Frontal cortex (tissue), 3 donors: ENCODE measurements at regions not wholly inside any gene's neighbourhood (a gene's known extent, or its start where the extent isn't known, plus 50 kb on each side); places are given as distances from the start of the nearest gene placed in this dataset.
"Not testable (repeated sequence)": the region's sequence is repeated elsewhere in the genome, so short reads cannot be mapped to it uniquely, and the experiment has no call there.

Experiments used
- DNase-seq, 2 donors: peaks; one replicate each; pipeline ENCODE4 v3.0.0; 2012; ENCODE audit warnings: low spot score in 2 of 2
- FAIRE-seq: peaks from 2 replicates; lab custom pipeline; 2012; peaks lifted over from hg19 to GRCh38; lab: Jason Lieb, UNC
- donor health status: control.
- donor health status: control.
- donor health status: control.

DNA sequence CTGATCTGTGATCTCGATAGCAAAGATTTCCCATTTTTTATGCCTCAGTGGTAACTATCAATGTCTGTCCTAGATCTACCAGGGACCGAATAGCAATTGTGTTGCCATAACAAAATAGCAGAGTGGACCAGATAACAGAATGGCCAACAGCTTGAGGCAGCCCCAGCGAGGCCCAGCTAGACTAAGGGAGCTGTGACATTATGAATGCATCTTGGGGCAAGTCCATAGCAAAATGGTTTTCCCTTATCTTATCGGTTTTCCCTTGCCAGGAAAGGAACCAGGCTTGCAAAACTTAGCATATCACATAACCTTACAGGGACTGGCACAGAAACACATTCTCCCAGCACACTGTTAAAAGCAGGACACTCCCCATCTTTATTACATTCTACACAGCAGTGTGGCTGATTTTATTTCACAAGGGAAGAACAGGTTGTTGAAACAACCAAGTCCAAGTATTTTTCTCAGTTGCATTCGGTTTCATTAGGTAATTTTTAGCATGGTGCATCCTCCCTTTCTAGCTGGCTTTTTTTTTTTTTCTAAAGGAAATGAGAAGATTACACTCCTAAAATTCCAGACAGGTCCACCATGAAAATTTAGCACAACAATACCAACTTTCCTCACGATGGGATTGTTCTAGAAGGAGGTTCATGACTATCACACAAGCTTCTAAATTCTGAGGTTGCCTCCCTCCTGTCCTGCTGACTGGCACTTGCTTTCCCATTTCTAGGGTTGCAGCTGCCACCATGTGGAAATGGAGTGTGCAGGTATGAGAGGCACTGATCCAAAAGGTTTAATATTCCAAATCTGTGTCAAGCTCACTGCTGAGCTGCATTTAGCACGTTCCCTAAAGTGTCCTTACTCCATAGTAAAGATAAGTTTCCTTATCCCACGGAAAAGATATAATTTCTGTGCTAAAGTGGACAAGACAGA lies 97.0 kb upstream of the SLC35G4 start:
- FAIRE-seq (no peak), DNase-seq (no peak)

DNA sequence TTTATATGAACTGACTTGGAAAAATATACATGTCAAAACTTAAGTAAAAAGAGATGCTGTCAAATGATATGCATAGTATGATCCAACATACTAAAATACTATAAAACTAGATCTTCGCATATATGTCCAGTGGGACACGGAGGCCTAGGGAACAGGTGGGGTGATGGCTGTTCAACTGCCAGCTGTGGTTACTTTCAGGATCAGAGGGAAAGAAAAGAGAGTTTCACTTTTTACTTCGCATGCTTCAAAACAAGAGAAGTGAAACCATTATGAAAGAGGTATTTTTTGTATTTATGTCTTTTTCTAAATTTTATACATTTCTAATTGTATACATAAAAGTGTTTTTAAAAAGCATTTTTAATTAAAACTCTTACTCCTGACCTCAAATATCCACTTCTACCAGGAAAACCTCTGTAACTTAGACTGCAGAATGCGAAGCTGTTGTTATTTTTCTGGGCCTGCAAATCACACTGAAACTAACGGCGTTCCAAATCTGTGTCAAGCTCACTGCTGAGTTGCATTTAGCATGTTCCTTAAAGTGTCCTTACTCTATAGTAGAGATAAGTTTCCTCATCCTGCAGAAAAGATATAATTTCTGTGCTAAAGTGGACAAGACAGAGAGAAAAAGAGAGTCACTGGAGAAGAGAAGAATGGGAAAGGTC lies 97.8 kb upstream of the SLC35G4 start:
- DNase-seq (no peak), FAIRE-seq (no peak)

DNA sequence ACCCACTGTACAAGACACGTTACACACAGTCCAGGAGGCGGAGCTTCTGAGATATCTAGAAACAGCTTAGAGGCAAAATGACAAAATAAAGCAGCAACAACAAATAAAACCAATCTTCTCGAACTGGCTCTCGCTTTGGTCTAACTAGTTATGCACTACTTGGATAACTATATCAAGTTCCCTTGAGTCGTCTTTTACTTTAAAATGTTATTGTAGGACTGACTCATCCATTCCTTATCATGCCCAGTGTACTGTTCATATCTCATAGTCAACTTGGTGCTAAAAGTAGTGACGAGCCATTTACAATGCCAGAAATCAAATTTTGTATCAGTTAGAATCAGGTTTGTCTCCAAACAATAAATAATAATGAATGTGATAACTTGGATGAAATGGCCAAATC lies 102.5 kb upstream of the SLC35G4 start:
- FAIRE-seq = no peak
- DNase-seq = no peak

DNA sequence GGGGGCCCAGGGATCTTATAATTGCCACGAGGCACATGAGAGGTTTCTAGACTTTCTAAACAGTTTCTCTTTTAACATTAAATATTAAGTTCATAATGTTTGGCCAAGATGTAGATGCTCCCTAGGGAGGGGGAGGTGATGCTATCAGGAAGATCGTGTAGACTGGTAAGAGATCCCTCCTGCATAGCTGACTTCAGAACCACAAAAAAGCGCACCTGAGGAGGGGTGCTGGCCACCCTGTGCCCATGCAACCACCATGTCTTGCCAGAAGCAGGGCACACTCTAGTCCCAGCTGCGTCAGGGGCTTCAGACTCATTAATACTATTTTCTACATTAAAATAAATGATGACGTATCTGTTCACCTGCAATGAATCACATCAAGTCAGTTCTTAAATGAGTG lies 103.4 kb upstream of the SLC35G4 start:
- FAIRE-seq (no peak), DNase-seq (no peak)

DNA sequence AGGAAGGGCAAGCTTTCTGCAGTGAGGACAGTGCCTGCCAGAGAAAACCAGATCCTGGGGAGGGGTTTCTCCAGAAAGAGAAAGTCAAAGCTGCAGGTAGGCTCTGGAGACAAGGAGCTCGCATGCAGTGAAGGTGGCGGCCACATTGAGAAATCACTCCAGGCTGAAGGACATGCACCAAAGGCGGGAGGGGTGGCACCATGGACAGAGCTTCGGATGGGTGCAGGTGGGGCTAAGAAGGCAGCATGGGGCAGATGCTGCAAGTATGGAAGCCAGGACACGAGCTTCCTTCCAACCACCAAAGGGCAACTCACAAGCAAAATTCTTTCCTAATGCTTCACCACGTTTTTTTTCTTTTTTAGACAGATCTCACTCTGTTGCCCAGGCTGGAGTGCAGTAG lies 104.4 kb upstream of the SLC35G4 start:
- DNase-seq = no peak
- no peak for FAIRE-seq

DNA sequence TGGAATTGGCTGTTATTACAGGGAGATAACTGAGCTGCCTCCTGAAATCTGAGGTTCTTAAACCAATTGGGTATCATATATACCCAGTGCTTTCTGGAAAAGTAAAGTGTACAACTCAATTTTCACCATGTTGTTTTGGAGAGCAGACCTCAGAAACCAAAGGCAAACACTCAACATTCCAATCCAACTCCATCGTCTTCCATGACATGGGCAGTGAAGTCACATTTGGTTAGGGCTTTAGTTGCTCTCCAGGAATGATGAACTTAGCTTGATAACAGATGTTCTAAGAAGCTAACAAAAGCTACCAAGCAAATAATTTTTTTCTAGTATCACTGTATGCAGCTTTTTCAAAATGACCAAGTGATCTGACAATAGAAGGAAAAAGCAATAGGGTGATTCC lies 107.0 kb upstream of the SLC35G4 start:
- FAIRE-seq (no peak), DNase-seq (no peak)

DNA sequence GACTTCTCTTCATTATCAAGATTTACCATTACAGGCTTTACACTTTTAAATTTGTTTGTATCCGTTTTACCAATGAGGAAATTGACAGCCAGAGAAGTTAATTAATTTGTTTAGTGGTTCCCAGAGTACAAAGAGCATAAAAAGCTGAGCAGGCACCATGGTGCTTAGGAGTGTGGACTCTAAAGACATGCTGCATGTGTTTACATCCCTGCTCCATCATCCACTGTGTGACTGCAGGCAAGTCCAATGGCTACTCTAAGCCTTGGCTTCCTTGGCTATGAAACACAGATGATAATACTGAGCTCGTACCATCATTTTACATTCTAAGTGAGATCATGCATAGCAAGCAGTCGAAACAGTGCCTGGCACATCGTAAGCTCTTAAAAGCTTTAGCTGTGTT lies 108.0 kb upstream of the SLC35G4 start:
- DNase-seq (no peak), FAIRE-seq (no peak)

DNA sequence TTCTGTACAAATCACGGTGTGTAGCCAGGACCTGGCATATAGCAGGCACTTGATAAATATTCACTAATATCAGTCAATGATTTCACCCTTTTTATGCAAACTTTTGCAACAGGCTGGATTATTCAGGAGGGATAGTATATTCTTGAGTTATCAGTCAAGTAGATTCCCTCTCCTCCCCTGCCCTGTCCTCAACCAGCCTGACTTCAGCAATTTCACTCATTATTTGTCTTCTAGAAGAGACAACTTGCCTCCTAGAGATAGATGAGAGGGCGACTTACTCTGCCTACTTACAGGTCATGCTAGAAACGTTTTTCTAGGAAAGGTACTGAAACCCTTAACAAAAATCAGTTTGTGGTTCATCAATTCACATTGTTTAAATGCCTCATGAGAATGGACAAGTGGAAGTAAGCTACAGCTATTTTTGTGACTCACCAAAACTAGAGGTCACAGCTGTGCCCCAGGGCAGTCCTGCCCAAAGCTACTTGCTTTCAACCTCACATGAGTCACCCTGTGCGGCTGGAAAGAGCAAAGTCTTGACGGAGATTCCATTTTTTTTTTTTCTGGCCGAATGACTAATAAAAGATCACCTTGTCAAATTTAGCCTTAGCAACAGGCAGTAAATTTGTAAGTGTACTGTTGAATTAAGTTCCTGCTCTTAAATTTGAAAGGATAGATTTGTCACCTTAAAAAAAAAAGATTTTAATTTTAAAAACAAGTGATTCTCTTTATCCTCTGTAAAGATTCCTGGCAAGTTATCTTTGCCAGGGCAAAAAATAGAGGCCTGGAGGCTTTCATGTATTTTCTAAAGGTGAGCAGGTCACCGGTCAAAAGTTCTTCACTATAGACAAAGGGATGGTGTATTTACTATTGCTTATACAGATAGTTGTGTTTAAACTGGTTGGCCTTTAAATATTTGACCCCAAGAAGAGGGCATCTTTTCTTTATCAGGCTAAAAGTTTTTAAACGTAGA lies 109.0 kb upstream of the SLC35G4 start:
- FAIRE-seq (no peak), DNase-seq (no peak)

DNA sequence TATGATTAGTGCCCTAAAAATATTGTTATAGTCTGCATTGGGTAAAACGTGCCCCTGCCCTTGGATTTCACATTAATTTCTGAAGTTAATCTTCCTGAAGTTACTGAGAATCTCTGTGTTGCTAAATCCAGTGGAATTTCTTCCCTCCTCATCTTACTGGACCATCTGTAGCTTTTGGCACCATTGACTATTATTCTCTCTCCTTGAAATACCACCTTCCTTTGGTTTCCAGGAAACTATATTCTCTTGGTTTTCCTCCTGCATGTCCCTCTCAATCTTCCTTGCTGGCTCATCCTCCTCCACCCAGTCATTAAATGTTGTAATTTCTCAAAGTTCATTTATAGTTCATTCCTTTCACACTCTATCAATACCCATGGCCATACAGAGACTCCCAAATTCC lies 110.6 kb upstream of the SLC35G4 start:
- FAIRE-seq (no peak), DNase-seq (no peak)

DNA sequence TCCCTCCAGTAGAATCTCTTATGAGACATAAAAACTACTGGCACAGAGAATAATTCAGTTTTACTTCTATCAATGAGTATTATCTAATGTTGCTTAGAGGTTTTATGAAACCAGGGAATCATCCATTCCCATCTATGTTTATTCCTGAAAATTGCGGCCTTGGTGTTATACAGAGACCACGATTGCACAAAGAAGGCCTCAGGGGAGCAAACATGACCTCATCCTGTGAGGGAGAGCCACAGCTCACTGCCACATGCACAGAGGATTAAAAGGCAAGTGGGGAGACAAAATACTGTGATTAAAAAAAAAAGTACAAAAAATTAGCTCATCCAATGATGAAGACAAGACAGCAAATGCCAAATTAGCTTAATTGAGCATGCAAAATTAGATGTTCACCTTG lies 111.8 kb upstream of the SLC35G4 start:
- DNase-seq = no peak
- no peak for FAIRE-seq

DNA sequence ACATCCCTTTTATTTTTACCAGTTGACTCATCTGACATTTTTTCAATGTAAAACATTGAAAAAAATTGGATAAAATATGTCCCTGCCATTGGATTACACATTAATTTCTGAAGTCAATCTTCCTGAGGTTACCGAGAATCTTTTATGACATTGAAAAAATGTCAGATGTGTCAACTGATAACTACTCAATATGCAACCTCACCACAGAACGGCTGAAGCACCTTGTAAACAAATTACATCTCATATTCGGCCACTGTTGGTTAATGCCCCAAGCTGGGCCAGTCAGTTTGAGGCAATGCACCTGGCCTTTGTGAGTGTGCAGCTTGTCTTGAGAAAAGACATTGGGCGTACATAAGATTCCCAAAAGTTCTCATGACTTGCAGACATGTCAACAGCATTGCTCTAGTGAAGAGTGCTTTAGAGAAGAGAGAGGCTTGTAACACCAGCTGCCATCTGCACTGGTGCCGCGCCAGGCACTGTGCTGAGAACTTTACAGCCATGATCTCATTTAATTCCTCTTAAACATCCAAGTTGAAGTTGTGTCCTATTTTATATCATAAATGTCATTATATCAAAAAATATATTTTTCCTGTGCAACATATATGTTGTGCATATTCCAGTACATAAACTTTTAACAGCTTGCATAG lies 112.7 kb upstream of the SLC35G4 start:
- FAIRE-seq (no peak), DNase-seq (no peak)

DNA sequence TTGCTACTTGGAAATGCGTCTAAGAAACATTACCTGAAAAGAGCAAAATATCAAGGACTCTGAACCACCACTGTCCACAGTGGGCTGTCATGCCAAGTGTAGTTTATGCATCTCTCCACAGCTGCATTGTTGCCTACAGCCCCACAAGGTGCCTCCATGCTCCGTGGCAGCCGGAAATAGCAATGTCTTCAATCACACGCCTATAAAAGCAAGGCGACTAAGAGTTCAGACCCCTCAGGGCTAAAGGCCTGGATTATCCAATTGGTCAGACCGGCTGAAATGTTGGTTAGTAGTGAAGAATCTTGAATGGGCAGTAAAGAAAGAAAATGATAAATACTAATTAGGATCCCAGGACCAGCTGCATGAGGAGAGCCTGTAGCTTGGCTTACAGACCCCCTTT lies 114.0 kb upstream of the SLC35G4 start:
- FAIRE-seq (no peak), DNase-seq (no peak)

DNA sequence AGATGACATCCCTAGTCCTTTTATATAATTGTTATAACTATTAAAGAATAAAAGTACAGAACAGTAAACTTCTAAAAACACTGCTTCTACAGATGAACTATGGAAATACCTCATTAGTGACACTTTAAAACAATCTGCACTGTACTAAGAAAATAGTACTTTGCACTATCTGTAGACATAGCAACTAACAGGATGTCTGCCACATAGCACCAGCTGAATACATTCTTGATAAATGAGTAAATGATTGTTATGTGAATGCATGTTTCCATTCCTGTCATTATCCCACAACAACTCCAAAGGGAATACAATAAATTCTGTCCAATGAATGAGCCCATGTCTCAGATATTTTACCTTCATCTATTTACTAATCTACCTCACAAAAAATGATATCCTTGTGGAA lies 115.3 kb upstream of the SLC35G4 start:
- DNase-seq (no peak), FAIRE-seq (no peak)

DNA sequence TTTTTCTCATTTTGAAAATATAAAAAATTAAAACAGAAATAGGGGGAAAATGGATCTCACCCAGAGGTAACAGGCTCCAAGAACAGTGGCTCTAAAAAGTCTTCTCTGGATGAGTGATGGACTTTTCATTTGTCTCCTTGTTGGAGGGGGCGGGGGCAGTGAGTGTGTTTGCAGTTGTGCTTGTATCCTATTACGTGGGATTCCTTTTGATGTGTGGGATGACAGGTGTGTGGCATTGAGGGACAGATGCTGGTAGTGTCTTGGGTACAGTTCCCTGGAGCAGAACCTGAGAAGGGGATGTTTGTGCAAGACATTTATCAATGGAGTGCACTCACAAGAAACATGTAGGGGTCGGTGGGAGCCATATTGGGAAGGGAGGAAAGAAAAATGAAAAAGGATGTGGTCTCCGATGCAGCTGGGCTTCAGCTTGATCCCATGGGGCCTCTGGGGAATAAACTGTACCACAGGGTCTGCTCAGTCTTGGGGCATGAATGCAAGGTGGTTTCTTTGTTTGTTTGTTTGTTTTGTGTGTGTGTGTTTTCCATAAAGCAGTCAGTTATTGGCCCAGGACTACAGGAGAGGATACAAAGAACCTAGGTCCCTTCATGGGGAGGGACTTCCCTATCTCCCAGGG lies 120.0 kb upstream of the SLC35G4 start:
- FAIRE-seq = no peak
- DNase-seq = no peak

DNA sequence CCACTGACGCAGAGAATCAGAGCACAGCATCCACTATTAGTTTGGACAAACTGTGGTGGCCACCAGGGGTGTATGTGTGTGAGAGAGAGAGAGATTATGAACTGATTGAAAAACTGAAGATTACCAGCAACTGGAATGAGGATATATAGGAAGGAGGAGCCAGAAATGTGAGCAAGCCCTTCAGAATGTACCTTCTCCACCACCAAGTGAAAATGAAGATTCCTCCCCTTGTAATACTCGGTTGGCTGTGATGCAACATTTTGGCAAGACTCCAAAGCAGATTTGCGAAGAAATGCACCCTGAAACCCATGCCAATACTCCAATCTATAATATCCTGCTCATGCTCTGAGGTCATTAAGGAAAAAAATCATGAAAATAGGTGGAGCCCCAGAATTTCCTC lies 121.2 kb upstream of the SLC35G4 start:
- FAIRE-seq (no peak), DNase-seq (no peak)

DNA sequence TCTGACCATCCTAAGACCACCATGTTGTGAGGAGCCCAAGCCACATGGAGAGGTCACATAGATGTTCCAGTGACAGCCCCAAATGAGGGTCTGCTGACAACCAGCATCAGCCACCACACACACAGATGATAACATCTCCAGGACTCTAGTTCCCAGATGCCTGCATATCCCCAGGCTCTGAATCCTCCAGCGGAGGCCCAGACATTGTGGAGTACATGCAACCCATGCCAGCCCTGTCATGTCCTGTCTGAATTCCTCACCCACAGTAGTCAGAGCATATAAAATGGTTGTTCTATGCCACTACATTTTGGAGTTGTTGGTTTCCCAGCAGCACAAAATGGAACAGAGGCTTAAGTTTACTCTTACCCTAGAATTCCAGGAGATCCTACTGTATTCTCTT lies 122.0 kb upstream of the SLC35G4 start:
- no peak for FAIRE-seq
- DNase-seq = no peak

DNA sequence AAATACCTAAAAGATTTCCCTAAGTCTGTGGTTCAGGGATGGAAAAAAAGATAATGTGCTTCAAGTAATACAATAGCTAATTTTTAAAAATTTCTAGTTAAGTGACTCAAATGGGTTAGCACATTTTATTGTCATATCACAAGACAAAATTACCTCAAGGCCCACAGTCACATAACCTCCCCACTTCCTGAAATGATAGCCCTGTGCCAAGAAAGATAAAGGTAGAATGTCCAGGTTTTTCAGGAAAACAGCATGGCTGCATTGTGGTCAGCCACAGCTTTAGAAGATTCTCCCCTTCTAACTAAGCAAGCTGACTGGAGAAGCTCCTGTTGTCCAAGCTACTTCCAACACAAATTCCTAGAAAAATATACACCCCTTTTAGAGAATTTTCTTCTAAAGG lies 127.1 kb upstream of the SLC35G4 start:
- DNase-seq (no peak), FAIRE-seq (no peak)

DNA sequence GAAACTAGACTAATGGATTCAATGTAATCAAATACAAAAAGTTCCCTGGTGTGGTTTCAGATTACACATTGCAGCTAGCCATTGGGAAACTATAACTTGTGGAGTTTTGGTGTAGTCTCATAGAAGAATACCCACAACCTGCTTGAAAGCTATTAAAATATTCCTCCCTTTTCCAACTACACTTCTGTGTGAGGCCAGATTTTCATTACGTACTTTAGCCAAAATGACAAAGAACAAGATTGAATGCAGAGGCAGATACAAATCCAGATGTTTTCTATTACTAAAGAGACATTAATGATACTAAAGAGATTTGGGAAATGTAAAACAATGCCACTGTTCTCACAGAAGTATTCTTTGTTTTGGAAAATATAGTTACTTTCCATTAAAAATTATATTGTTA lies 128.7 kb upstream of the SLC35G4 start:
- FAIRE-seq (no peak), DNase-seq (no peak)

DNA sequence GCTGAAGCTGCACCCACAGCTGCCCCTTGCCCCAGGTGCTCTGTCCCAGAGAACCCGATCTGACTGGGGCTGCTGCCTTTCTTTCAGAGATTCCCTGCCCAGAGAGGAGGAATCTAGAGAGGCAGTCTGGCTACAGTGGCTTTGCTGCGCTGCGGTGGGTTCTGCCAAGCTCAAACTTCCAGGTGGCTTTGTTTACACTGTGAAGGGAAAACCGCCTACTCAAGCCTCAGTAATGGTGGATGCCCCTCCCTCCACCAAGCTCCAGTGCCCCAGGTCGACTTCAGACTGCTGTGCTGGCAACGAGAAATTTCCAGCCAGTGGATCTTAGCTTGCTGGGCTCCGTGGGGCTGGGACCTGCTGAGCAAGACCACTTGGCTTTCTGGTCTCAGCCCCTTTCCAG lies 130.4 kb upstream of the SLC35G4 start:
- FAIRE-seq, DNase-seq: not testable (repeated sequence)
